HG02884 (cell line): ENCODE measurements at regions not wholly inside any gene's neighbourhood (a gene's known extent, or its start where the extent isn't known, plus 50 kb on each side); places are given as distances from the start of the nearest gene placed in this dataset.
"Not testable (repeated sequence)": the region's sequence is repeated elsewhere in the genome, so short reads cannot be mapped to it uniquely, and the experiment has no call there.

Source experiments
- ATAC-seq: cut with Tn5 transposase; IDR thresholded peaks from one replicate; pipeline ENCODE4 v1.9.1; 2021; ENCODE audit warnings: mild to moderate bottlenecking, moderate library complexity; ENCODE audit not compliant: unreplicated experiment

DNA sequence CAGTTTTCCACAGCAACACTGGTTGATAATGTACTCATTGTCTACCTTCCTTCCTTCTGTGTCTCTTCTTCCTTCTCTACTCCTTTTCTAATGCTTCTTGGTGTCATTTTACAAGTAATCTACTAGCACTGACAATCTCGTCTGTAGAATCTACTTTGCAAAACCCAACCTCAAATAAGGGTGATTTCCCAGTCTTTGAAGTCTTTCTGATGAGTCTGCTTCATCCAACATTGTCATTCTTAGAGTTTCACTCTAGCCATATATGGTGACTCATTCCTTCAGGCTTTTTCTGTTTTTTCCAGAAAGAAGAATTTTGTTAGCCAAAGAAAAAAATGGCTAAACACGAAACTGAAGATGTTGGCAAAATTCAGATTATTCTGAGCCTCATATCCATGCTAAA is 288.7 kb downstream of the MBD2 start:
- ATAC-seq: no peak

DNA sequence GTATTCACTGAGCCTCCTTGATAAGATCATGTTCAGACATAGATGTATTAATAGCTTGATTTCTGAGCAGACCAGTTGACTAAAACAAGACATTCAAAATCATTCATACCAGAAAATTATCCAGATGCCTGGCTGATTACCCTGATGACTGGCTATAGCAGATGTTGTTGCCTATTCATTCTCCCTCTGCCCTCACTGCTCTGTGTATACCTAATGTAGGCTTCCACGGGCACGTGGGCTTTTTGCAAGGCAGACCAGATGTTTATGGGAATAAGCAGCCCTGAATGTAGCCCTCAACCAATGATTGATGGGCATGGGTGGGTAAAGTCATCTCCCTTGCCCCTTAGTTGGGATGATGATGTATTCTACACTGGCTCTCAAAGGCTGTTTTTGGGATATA is 289.1 kb downstream of the MBD2 start:
- no peak for ATAC-seq

DNA sequence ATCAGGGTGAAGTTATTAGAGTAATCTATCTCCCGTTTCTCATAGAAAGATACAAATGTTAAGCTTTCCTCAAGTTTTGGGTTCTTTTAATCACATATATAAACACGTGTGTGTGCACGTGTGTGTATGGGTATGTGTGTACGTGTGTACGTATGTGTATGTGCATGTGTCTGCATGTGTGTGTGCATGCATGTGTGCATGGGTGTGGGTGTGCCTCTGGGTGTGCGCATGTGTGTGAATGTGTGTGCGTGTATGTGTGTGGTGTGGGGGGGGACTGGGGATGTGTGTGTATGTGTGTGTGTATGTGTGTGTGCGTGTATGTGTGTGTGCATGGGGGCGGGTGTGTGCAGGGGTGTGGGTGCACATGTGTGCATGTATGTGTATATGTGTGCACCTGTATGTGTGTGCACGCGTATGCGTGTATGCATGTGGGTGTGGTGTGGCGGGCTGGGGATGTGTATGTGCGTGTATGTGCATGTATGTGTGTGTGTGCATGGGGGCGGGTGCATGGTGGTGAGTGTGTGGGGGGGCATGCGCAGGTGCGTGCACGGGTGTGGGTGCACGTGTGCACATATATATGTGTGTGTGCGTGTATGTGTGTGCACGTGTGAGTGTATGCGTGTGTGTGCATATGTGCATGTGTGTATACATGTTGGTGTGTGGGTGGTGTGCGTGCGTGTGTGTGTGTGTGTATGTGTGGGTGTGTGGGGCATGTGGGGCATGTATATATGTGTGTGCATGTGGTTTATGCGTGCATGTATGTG is 304.0 kb downstream of the MBD2 start:
- no peak for ATAC-seq

DNA sequence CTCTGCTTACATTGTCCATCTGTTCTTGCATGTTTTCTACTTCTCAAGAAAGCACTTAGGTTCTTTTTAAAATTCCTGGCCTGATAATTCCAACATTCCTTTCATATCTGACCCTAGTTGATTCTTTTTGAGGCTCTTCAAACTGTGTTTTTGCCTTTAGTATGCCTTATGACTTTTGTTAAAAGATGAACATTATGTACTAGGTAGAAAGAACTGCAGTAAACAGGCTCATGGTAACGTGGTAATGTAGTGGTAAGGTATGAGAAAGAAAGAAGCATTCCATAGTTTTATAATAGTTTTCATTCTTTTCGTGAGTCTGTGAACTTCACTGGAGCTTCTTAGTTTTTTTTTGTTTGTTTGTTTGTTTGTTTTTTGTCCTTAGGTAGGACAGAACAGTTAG is 306.4 kb downstream of the MBD2 start:
- no peak for ATAC-seq

DNA sequence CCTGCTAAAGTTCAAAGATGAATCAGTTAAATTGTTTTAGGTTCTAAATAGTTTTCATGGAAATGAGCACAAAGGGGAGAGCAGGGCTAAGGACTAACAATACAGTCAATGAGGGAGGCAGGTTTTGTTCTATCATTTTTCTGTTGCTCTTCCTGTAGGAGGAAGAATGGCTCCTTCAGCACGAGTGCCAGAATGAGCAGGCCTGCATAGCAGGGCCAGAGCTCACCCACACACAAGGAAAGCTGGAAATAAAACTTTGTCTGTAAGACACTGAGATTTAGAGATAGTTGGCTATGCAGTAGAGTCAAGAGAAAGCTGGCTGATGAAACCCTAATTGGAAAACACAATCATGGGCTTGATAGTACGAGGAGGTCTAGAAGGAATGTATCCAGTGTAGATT is 313.3 kb downstream of the MBD2 start:
- no peak for ATAC-seq

DNA sequence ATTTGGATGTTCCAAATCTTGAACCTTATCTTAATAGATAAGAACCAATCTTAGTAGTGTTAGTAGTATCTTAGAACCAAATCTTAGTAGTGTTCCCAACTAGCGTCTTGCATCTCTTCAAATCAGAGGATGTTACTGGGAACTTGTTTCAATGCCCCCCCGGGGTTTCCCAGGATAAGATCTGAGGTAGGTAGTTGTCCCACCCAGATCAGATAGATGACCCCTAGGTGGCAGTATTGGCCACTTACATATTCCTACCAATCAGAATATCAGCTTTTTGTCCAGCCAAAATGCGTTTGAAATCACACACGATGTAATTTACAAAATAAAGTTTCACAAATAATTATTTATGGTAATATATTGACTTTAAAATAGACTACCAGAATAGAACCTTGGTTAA is 314.8 kb downstream of the MBD2 start:
- ATAC-seq: peak; percentile 51

GRCh38 chr18:53907921-53908320 is 316.5 kb downstream of the MBD2 start:
- ATAC-seq: no peak

GRCh38 chr18:53906681-53907080 is 317.8 kb downstream of the MBD2 start:
- no peak for ATAC-seq

DNA sequence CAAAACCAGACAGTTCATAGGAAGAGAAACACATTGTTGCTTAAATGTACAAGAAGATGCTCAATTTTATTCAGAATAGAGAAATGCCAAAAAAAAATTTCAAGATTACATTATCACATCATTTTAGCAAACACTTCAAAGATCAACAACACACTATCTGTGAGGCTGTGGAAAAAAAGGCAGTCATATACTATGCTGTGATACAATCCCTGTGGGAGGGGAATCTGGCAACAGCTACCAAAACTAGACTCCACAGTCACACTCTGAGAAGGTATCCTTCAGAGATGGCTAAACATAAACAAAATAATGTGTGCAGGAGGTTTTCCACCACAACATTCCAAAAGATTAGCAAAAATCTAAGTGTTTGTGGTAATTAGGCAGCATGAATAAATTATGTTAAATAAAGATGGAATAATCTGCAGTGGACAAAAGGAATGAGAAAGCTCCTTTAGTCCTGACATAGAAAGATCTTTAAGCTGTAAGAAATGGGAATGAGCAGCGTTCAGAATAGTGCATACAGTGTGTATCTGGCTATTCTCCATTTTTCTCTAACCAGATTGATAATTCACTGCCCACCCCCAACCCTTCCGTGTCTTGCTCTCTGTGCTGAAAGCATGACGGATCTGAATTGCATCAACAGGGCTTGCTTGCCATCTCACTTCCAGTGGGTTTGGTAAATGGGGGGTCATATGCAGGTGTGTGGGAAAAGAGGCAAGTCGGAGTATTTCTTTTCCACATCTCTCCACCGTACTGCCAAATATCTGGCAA is 329.6 kb downstream of the MBD2 start:
- no peak for ATAC-seq

DNA sequence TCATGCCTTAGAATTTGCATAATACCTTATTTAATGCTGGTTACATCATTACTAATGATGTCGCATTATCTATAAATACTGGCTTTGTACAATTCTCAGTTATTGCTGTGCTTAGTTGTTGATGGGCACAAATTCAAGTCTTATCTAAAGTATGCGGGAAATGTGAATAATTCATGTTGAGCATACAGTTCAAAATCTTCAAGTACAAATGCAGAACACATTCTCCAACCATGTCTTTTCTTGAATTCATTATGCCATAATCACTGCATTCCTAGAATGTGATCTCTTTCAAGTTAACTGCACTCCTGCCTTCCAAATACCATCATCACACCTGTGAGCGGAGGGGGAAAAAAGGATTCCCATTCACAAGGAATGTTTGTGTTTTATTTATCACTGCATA is 337.0 kb downstream of the MBD2 start:
- no peak for ATAC-seq

DNA sequence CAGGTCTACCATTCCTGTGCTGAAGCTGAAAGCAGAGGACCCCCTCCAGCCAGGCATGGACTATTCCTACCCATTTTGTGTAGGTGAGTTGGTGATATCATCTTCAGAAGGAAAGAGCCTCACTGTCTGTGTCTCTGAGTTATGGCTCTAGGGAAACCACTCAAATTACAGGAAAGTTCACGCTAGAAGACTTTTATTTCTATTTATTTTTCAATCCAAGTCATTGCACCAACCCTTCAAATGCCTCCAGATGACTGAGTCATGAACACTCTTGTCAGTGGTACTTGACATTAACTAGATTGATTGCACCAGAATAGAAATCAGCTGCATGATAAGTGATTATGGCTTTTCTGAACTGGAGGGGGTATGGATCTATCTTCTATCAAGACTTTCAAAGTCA is 338.4 kb downstream of the MBD2 start:
- ATAC-seq: no peak

DNA sequence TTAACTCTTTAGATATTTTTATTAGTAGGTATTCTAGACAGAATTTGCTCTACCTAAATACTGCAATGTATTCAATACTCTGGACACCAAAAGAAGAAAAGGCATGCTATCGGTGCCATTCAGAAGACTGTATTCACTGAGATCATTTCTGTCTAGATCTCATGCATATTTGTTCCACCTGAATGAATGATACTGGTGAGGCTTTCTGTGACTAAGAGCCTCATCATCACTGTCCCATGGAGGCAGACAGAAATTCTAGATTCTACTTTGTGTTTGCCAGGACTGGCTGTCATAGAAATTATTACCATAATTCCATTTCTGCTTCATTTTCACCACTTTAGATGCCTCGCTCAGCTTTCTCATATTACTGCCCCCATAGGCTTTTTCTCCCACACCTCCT is 340.7 kb downstream of the MBD2 start:
- ATAC-seq: no peak

DNA sequence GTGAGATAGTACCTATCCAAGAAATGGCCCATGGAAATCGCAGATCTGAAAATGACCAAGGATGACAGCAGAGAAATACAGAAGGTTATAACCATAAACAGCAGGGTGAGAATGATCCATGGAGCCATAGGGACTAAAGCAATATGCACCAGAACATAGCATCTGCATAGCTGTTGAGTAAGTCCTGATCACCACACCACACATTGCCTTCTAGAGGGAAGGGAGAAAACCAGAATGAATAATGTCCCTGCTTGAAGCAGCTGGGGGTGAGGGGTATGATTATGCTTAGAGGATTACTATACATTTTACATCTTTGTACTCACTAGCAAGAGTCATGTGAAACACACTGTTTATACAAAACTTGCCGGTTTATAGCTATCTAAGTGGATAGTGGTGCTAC is 350.4 kb downstream of the MBD2 start:
- no peak for ATAC-seq

DNA sequence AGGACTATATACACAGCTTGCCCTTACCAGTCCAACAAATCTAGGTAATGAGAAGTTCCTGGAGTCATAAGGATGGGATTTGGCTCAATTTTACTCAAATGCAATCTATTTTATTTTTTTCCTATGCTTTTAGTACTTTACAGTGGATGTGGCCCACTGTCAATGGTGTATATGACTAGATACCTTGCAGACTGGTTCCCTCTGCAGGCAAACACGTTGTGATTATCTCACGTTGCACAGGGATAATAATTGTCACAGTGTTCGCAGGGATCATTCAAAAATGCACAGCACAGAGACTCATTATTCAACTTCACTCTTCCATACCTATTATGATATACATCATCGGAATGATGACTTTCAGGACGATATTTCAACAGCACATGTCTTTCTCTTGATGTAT is 359.7 kb downstream of the MBD2 start:
- no peak for ATAC-seq

DNA sequence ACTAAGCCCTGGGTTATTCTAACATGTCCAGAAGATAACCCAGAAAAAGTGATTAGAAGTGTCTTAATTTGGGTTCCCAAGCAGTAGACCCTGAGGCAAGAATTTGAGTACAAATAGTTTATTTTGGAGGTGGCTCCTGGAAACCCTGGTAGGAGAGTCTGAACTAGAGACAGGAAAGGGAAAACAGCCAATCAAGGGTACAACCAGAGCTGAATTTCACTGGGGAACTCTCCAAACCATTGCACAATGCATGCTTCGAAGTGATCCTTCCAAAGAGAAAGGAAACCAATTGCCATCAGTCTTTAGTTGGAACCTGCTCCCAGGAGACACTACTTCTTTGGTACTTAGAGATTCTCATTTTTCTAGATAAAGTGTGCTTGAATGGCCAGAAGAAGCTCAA is 361.5 kb downstream of the MBD2 start:
- ATAC-seq: no peak

GRCh38 chr18:53861185-53861584 is 363.3 kb downstream of the MBD2 start:
- ATAC-seq: no peak

GRCh38 chr18:53859764-53860163 is 364.7 kb downstream of the MBD2 start:
- no peak for ATAC-seq

DNA sequence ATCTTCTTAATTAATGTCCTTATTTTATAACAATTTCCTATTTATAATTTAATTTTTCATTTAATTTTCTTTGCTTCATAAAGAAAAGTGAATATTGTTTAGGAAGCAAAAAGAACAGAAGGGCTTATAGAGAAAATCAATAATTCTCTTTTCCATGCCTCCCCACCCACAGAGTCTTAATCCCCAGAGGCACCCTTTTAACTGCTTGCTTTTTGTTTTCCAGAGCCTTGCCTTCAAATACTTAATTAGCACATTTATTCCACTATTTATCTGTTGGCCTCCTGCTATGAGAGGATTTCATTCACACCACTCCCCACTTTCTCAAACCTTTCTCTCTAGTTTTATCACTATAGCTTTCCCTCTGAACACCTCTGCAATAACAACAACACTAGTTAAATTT is 373.6 kb downstream of the MBD2 start:
- no peak for ATAC-seq

DNA sequence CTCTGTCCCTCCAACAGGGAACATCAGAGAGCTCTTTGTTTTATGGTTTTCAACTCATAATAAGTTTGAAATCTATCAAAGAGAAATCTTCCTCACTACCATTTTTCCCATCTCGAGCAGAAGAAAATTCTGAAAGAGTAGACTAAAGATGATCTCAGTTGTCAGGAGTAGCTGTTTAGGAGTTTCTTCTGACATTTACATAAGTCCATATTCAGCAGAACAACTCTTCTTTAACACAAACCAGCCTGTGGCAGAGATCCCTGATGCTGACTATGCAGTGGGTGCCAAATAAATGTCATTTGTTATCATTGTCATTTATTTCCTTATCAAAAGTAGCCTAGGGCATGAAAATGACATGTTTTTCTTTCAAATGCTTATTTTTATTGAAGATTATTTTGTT is 380.7 kb downstream of the MBD2 start:
- ATAC-seq: no peak

- ATAC-seq: no peak
Observed at GRCh38 chr18:53843113-53843760, 381.2 kb downstream of the MBD2 start.

GRCh38 chr18:53838746-53839145 is 385.7 kb downstream of the MBD2 start:
- no peak for ATAC-seq

DNA sequence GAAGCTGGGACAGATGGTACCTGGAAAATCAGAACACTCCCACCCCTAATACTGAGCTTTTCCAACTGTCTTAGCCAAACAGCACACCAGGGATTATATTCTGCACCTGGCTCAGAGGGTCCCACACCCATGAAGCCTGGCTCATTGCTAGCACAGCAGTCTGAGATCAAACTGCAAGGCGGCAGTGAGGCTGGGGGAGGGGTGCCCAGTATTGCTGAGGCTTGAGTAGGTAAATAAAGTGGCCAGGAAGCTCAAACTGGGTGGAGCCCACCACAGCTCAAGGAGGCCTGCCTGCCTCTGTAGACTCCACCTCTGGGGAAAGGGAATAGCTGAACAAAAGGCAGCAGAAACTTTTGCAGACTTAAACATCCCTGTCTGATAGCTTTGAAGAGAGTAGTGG is 403.3 kb downstream of the MBD2 start:
- ATAC-seq: not testable (repeated sequence)
